Glomerular endothelial cell (primary cell): ENCODE measurements at regions not wholly inside any gene's neighbourhood (a gene's known extent, or its start where the extent isn't known, plus 50 kb on each side); places are given as distances from the start of the nearest gene placed in this dataset.
A peak's percentile ranks its signal among the peaks of the same experiment; 100 is the strongest.

Experiments
- DNase-seq: peaks from one replicate; pipeline ENCODE4 v3.0.0-alpha.2; 2011; ENCODE audit warnings: low read depth, low spot score; ENCODE audit errors: extremely low read depth

- DNase-seq: no peak
Measured at GRCh38 chrX:20481632-20482031, 214.9 kb upstream of the RPS6KA3 start.

DNA sequence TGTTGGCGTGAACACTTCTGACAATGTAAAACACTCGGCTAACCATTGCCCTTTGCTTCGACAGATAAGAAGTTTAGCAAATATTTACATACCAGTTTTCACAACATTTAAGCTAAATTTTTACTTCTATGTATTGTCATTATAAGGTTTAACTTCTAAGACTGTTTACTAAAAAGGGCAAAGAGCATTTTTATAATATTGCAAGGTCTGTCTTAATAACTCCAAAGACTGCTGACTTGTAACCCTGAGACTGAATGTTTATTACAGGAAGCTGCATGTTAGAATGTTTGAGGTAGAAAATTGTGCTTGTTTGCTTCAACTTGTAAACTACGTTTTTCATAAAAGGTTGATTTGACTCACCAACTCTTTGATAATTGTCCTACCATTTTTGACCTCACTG lies 213.2 kb upstream of the RPS6KA3 start:
- DNase-seq: no peak

- no peak for DNase-seq
Measured at GRCh38 chrX:20479048-20479447, 212.3 kb upstream of the RPS6KA3 start.

- no peak for DNase-seq
Measured at GRCh38 chrX:20477836-20478524, 211.3 kb upstream of the RPS6KA3 start.

GRCh38 chrX:20477219-20477618 lies 210.5 kb upstream of the RPS6KA3 start:
- DNase-seq: no peak

DNA sequence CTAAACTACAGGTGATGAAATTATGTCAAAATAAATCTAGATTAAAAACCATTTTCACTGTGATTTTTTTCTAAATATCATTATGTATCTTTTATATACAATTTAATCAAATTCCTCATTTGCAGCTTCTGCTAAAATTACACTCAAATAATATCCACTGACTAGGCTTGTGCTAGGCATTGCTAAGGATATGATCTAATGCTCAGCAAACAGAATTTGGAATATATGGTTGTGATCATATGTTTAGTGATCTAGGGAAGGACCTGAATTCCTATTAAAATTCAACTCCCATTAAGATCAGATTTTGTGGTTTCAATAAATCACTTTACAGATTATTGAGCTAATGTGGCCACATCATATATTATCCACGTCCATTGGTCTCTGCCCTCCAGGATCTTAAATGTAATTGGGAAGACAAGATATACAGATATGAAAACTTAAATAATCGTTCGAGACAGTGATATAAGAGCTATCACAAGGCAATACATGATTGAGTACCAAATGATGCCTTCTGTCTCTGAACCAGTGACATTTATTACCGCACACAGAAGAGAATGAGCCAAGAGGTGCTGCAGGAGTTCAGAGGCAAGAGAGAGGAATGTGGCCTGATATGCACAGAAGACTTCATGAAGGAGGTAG lies 206.0 kb upstream of the RPS6KA3 start:
- no peak for DNase-seq

DNA sequence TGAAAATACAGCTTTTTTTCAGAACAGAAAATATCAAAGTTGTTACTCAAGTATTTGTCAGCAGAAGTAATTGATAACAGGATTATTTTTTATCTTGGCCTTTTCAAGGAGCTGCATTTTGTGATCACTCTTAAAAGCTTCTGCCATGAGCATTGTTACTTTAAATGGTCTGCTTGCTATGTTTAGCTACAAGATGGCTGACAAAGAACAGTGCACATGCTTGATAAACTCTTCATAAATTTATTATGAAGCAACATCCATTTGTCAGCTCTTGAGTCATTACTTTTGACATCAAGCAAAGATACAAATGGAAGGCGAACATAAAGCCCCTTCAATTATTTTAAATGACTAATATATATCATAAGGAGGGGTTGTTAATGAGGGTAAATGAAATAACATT lies 205.4 kb upstream of the RPS6KA3 start:
- DNase-seq: no peak

DNA sequence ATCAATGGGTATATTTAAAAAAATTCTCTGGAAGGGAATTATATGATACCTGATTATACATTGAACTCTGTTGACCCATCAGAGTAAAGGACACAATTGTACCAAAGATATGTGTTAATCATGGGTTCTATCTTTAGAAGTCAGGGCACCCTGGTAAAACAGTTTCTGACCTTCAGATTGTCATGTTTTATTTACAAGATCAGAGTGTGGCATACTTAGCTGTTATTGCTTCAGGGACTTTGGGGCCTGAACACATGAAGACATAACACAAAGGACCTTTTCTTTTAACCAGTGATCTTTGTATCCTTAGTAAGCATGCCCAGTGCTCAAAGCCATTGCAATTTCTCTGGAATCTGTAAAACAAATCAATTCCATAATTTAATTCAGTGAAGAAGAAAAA lies 204.8 kb upstream of the RPS6KA3 start:
- DNase-seq: no peak

GRCh38 chrX:20463296-20464075 lies 196.8 kb upstream of the RPS6KA3 start:
- no peak for DNase-seq

DNA sequence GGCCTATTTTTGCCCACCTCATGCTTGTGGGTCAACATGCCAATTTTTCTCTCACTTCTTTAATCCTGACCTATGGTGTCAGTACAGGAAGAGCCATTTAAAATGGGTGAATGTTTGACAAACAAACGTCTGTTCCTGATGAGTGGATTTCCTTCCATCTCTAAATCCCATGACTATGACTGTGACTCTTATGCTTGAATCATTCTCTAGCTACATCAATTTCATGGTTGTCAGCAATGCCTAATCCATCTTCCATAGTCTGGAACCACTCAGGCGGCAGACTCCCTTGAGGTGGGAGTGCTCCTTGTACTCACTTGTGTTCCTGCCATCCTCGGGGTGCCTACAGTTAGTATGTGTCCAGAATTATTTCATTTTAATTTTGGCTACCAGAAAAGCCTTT lies 194.9 kb upstream of the RPS6KA3 start:
- DNase-seq: peak; percentile 16

GRCh38 chrX:20461002-20461401 lies 194.3 kb upstream of the RPS6KA3 start:
- DNase-seq: no peak

DNA sequence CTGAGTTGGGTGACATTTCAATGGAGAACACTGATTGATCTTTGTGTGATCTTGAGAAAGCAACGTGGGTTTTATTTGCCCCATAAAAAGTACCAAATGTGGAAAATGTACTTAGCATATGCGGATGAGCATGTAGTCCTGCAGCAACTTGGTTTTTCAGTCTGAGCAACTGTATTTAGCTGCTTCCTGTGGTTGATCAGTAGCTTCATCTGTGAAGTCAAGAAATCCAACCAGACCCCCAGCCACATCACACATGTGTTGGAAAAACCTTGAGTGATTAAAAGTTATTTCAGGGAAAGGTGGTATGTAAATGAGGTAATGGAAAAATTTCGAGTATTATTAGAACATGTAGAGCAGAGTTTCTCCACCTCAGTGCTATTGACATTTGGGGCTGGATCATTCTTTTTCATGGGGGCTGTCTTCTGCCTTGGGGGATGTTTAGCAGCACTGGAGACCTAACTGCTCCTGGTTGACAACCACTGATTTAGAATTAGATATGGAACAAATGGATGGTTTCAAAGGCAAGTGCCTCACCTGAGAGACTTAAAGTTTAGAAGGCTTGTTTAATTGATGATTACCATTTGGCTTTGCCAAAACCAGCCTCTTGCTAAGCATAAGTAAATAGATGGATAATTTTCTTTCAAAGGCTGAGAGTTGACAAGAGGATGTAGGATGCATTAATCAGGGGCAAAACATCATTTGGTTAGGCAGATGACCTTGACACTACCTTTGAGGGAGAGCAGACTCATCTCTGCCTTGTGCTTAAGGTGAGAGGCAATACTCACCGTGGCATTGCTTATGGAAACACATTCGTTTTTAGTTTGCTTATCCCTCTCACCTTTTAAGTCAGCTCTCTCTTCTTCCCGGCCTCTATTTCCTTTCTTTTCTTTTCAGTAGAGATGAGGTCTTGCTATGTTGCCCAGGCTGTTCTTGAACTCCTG lies 193.0 kb upstream of the RPS6KA3 start:
- DNase-seq: no peak

- DNase-seq: no peak
Measured at GRCh38 chrX:20456971-20457370, 190.3 kb upstream of the RPS6KA3 start.

DNA sequence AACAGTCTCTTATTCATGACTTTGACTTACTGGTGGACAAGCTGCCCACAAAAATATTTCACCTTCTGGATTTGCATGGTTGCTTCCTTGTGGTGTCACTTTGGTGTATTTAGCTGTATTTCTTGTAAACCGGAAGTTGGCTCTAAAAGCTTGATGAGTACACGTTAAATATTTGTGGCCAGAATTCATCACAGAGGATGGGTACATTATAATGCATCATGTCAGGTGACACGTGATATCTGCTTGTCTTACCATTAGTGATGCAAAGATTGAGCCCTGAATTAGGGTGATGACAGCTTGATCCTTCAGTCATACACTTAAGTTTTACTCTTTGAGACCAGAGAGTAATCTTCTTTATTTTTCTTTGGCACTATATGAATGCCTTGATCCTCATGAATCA lies 188.3 kb upstream of the RPS6KA3 start:
- no peak for DNase-seq

- DNase-seq: no peak
Measured at GRCh38 chrX:20454117-20454516, 187.4 kb upstream of the RPS6KA3 start.

- no peak for DNase-seq
Measured at GRCh38 chrX:20452487-20452886, 185.8 kb upstream of the RPS6KA3 start.

DNA sequence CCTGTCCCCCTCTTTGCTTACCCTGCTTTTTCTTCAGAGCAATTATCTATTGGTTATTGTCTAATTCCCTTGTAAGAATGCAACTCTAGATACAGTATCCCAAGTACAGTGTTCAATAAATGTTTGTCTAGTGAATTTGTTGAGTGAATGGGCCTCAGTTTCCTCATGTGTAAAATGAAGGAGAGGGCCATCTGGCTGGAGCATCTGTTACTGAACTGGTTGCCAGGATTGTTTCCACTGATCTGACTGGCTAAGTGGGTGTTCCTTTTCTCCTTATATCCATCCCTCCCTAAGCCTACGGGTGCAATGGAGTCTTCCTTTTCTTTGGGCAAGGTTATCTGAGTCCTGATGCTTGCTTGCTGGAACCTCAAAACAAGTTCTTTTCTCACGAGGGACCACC lies 185.2 kb upstream of the RPS6KA3 start:
- no peak for DNase-seq

DNA sequence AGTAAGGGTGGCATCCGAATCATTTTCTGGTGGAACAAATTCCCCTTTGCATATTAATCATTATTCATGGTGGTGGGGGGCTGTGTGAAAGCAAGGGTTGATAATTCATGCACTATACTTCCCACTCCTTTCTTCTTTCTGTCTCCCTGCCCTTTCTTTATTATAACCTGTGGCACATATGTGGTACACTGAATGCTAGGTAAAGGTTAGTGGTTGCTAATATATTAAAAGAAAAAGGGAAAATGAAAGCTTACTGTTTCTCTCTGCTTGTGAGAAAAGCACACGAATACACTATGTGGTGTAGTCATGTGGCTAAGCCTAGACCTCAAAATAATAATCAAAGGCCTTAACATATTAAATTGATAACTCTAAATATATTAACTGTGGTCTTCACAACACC lies 178.4 kb upstream of the RPS6KA3 start:
- DNase-seq: no peak

GRCh38 chrX:20442597-20442996 lies 175.9 kb upstream of the RPS6KA3 start:
- peak; percentile 39 for DNase-seq

- no peak for DNase-seq
Measured at GRCh38 chrX:20441123-20441522, 174.4 kb upstream of the RPS6KA3 start.
